ENCODE measurements at regions not wholly inside any gene's neighbourhood (a gene's known extent, or its start where the extent isn't known, plus 50 kb on each side); places are given as distances from the start of the nearest gene placed in this dataset.
"Not testable (repeated sequence)": the region's sequence is repeated elsewhere in the genome, so short reads cannot be mapped to it uniquely, and the experiment has no call there.

DNA sequence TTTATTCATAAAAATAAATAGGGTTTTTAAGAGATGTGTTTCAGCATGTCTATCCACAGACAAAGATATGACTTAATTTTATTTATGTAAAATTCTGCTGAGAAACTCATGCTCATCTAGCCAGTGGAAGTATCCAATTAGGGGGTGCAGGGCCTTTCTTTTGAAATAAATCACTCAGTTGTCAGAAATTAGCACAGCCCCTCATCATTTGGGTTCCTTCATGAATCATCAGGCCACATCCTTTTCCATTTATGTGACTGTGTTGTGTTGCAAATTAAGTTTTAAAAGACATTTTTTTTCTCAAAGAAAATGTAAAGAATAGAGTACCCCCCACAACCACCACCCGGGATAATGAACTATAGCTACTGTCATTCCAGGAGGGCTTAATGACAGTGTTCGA lies 185.8 kb downstream of the NRP2 start:
- Histone ChIP-seq H3K4me3 (no peak overlapping the region), H3K27ac (no peak overlapping the region)

DNA sequence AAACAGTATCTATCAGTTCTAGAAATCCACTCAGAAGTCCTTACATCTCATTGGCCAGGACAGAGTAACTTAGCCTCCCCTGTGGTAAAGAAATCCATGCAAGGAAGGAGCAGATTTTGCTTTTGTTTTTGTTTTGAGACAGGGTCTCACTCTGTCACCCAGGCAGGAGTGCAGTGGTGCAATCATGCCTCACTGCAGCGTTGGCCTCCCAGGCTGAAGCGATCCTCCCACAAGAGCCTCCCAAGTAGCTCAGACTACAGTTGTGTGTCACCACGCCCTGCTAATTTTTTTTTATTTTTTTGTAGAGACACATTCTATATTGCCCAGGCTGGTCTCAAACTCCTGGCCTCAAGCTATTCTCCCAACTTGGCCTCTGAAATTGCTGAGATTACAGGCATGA lies 185.1 kb downstream of the NRP2 start:
- H3K4me3 ChIP-seq: no peak overlapping the region
- no peak overlapping the region for H3K27ac ChIP-seq

GRCh38 chr2:205865905-205866441 lies 183.7 kb downstream of the NRP2 start:
- H3K4me3 ChIP-seq: no peak overlapping the region
- H3K27ac ChIP-seq: peak overlapping the region in 1 of 21 experiments; percentile 13

GRCh38 chr2:205865056-205865455 lies 182.8 kb downstream of the NRP2 start:
- H3K27ac ChIP-seq: no peak overlapping the region

DNA sequence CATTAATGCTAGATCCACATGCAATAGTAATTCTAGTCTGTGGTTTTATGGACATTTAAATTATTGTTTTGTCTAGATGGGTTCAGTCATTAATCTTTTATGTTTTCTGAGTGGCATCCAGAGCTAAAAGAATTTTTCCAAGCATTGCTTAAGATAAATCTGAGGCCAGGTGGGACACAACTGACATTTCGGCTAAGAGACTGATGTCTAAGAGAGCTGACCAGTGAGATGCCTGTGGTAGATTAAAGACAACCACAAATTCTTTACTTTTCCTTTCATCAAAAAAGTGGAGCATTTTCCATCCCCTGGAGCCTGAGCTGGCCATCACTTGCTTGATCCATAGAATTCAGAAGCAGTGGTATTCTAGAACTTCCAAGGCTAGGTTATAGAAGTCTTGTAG lies 182.2 kb downstream of the NRP2 start:
- Histone ChIP-seq H3K4me3 (no peak overlapping the region), H3K27ac (no peak overlapping the region)

More at GRCh38 chr2:205865056-205865455, 182.8 kb downstream of the NRP2 start:
- H3K4me3 ChIP-seq: no peak overlapping the region

DNA sequence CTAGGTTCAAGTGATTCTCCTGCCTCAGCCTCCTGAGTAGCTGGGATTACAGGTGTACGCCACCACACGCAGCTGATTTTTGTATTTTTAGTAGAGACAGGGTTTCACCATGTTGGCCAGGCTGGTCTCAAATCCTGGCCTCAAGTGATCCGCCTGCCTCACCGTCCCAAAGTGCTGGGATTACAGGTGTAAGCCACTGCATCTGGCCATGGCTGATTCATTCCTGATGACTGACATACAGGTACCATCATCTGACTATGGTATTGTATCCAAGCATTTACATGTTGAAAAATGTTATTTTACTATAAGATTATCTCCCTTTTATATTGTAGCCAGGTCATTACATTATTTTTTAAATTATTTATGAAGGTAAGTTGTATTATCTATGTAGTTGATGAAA lies 180.5 kb downstream of the NRP2 start:
- not testable (repeated sequence) for H3K27ac ChIP-seq, H3K4me3 ChIP-seq

GRCh38 chr2:205860885-205861284 lies 178.6 kb downstream of the NRP2 start:
- no peak overlapping the region for H3K4me3 ChIP-seq
- peak overlapping the region in 2 of 21 experiments; percentile 1 to 29 for H3K27ac ChIP-seq

GRCh38 chr2:205860181-205860580 lies 177.9 kb downstream of the NRP2 start:
- Histone ChIP-seq H3K27ac (peak overlapping the region in 2 of 21 experiments; percentile 1 to 29), H3K4me3 (no peak overlapping the region)

- no peak overlapping the region for H3K4me3 ChIP-seq
- peak overlapping the region in 6 of 21 experiments; percentile 19 to 67 (median 40) for H3K27ac ChIP-seq
Observed at GRCh38 chr2:205858881-205859441, 176.7 kb downstream of the NRP2 start.

GRCh38 chr2:205858275-205858674 lies 176.0 kb downstream of the NRP2 start:
- Histone ChIP-seq H3K4me3 (no peak overlapping the region), H3K27ac (peak overlapping the region in 6 of 21 experiments; percentile 19 to 67 (median 40))

- Histone ChIP-seq H3K27ac (peak overlapping the region in 3 of 21 experiments; percentile 35 to 67 (median 45)), H3K4me3 (no peak overlapping the region)
Observed at GRCh38 chr2:205857520-205858237, 175.4 kb downstream of the NRP2 start.

DNA sequence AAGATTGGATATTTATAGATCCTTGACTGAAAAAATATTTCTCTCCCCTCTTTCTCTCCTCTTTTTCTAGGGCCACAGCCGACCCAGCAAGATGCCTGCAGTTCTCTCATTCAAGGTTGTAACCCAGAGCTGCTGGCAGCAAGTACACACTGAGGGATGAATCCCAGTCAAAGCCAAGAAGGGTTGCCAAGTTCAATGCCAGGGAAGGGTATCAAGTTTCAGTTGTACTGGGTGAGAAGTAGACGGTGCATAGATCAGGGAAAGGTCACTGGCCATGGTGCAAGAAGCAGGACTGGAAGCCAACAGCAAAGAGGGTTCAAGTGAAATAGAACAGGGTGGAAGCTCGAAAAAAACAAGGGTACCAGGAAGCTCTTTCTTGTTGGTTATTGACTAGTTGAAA lies 170.2 kb downstream of the NRP2 start:
- H3K4me3 ChIP-seq: no peak overlapping the region
- no peak overlapping the region for H3K27ac ChIP-seq

DNA sequence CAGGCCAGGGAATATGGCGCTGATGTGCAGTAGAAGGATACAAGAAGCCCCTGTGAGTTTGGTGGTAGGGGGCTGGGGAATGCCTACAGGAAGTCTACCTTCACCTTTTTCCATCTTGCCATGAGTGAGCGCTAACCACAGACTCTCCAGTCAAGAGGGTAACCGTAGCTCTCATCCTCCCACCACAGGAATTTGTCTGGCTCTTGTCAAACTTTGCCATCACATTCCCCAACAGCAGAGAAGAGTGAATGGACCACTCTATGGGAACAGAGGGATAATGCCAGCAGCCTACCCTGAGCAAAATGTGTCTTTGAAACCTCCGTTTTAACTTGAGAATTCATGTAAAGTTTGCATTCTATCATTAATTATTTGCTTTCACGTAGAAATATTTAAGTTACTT lies 168.3 kb downstream of the NRP2 start:
- H3K4me3 ChIP-seq: no peak overlapping the region

DNA sequence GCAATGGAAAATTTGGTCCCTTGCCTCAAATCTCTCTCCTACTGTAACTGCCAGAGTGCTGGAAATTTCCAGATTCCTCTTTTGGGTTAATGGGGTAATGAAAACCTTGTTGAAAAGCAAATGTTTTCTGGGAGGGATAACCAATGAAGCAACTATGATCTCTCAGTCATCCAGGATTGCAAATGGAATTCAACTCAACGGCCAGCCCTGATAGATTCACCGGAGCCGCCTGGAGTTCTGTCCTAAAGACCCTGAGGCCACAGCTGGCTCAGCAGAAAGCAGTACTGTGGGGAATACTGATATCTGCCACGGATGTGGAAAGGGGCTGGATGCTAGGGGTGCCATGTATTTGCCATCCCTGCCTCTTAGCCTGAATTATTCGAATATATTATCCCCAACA lies 167.8 kb downstream of the NRP2 start:
- H3K27ac ChIP-seq: peak overlapping the region in 1 of 21 experiments; percentile 6

More for the DNA sequence above, 168.3 kb downstream of the NRP2 start:
- peak overlapping the region in 1 of 21 experiments; percentile 6 for H3K27ac ChIP-seq

DNA sequence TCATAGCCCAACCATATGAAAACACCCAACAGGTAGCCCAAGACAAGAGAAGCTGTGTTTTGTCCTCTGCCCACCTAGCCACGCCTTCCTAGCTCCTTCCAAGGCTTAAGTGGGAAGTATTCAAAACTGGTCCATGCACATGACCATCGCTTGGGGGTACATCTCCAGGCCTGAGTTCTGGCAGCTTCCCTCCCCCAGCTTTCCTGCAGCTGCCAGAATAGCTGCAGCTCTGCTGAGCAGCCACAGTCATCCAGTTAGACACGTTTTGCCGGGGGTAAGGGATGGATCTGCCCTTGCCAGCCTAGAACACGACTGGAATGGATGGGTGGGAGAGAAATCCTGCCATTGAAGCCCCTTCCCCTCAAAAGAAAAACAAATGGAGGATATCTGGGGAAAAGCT lies 166.8 kb downstream of the NRP2 start:
- H3K4me3 ChIP-seq: no peak overlapping the region
- H3K27ac ChIP-seq: peak overlapping the region in 1 of 21 experiments; percentile 16

More for the DNA sequence above, 167.8 kb downstream of the NRP2 start:
- H3K4me3 ChIP-seq: no peak overlapping the region

- H3K27ac ChIP-seq: peak overlapping the region in 1 of 21 experiments; percentile 16
- no peak overlapping the region for H3K4me3 ChIP-seq
Observed at GRCh38 chr2:205848601-205849000, 166.3 kb downstream of the NRP2 start.

All from skin epidermis (tissue), 12 donors.